ENCODE measurements at regions not wholly inside any gene's neighbourhood (a gene's known extent, or its start where the extent isn't known, plus 50 kb on each side); places are given as distances from the start of the nearest gene placed in this dataset.

GRCh38 chr10:6850452-6850851 lies 270.4 kb upstream of the PRKCQ start:
- no peaks in the 10 kb centered on the region for H3K27me3 Mint-ChIP-seq (ENCODE audit: low read depth)
- Histone ChIP-seq H3K27ac (ENCODE audit: insufficient read length, low read depth, low read length) (no peak overlapping the region), H3K14ac (ENCODE audit: insufficient read depth, low read length) (no peak overlapping the region), H3K79me2 (ENCODE audit: insufficient read depth, low read length) (no peaks in the 10 kb centered on the region), H3K79me1 (ENCODE audit: insufficient read depth, low read depth, low read length, poor library complexity, severe bottlenecking) (no peaks in the 10 kb centered on the region), H2BK20ac (ENCODE audit: low read depth, low read length, poor library complexity, severe bottlenecking) (no peak overlapping the region), H3K27me3 (ENCODE audit: insufficient read depth, low read length) (no peaks in the 10 kb centered on the region), H2BK5ac (ENCODE audit: insufficient read length, low read length) (no peak overlapping the region), H4K5ac (ENCODE audit: insufficient read length, low read depth, low read length) (no peak overlapping the region), H2BK12ac (ENCODE audit: insufficient read length, low read depth, low read length) (no peak overlapping the region), H2BK120ac (ENCODE audit: low read depth, low read length, poor library complexity, severe bottlenecking) (no peak overlapping the region), H3K4ac (ENCODE audit: low read depth, low read length) (no peak overlapping the region), H3K9ac (ENCODE audit: extremely low read depth, insufficient read length, low read length) (no peak overlapping the region), H3K9me3 (ENCODE audit: control insufficient read depth, low read depth, low read length) (no peaks in the 10 kb centered on the region), H3K23ac (ENCODE audit: insufficient read length, low read depth, low read length) (no peak overlapping the region), H3K23me2 (ENCODE audit: insufficient read length, low read depth, low read length, poor library complexity, severe bottlenecking) (no peaks in the 10 kb centered on the region), H2AFZ (ENCODE audit: low read length) (no peak overlapping the region), H3K4me1 (ENCODE audit: insufficient read depth, low read length) (no peaks in the 10 kb centered on the region), H4K8ac (replicated peaks; ENCODE audit: insufficient read length, low read depth, low read length) (no peak overlapping the region), H3K56ac (ENCODE audit: insufficient read length, low read depth, low read length) (no peak overlapping the region), H2AK5ac (ENCODE audit: insufficient read length, low read length) (no peak overlapping the region), H4K20me1 (ENCODE audit: control insufficient read depth, insufficient read depth, insufficient read length) (no peaks in the 10 kb centered on the region), H3K4me2 (ENCODE audit: insufficient read depth, insufficient read length, low read length) (no peak overlapping the region), H4K91ac (ENCODE audit: insufficient read length, low read depth, low read length) (no peak overlapping the region), H2BK15ac (ENCODE audit: low read depth, low read length) (no peak overlapping the region), H3K18ac (ENCODE audit: insufficient read length, low read depth, low read length) (no peak overlapping the region), H3T11ph (ENCODE audit: low read length) (no peak overlapping the region)
- DNase-seq: no peak
- H3K4me3 Mint-ChIP-seq: no peak overlapping the region
- H3K27ac Mint-ChIP-seq: no peak overlapping the region
- H3K9me3 Mint-ChIP-seq: no peaks in the 10 kb centered on the region; a peak in 1 of 5 replicates
- TF ChIP-seq CTCF (conservative IDR thresholded peaks at IDR 0.05): no peak
- peaks cover 4 to 5% of the 10 kb centered on the region in 2 experiments for H3K4me1 Mint-ChIP-seq
- H3K36me3 Mint-ChIP-seq (ENCODE audit: insufficient read depth in 1 of 3, low read depth in 3 of 3): peaks cover 0 to 2% (median 0%) of the 10 kb centered on the region in 3 experiments; a peak in 1 of 7 replicates
- WGBS (ENCODE audit: extremely low coverage, insufficient read length, low lambda C conversion rate): no CpG with 5 or more reads among the region's 3 CpGs

Measured in H9 (cell line).